Neural progenitor cell (in vitro differentiated cells): ENCODE measurements at regions not wholly inside any gene's neighbourhood (a gene's known extent, or its start where the extent isn't known, plus 50 kb on each side); places are given as distances from the start of the nearest gene placed in this dataset.

Experiments
- EZH2 ChIP-seq: fragments of 200-600 bp; sonication (generic); IDR thresholded peaks from 2 replicates; pipeline ENCODE4 v1.6.1; 2017; ENCODE audit warnings: antibody characterized with exemption, mild to moderate bottlenecking, moderate library complexity
- EZH2phosphoT487 ChIP-seq: fragments of 200-600 bp; sonication (generic); IDR thresholded peaks from 2 replicates; pipeline ENCODE4 v1.6.1; 2017; ENCODE audit warnings: antibody characterized with exemption
- TF ChIP-seq, protein P1 (sequence below): fragments of 200-600 bp; sonication (generic); IDR thresholded peaks from 2 replicates; pipeline ENCODE4 v1.5.1; 2017; ENCODE audit warnings: antibody characterized with exemption, mild to moderate bottlenecking

DNA sequence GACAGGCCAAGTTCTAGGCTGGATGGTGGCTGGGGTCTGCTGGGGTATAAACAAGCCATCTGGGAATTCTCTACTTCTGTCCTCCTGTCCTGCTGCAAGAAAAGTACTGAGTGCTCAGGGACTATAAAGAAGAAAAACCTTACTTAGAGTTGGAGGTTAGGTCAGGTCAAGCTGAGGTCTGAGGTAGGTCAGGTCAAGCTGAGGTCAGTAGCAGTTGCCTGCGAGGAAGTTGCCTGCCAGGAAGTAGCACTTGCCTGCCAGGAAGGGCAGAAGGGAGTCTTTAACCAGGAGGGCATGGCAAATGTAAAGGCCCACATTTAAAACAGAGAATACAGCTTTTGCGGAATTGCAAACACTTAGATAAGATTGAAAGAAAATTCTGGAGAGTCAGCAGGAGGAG lies 51.3 kb upstream of the PRLR start:
- TF ChIP-seq EZH2 (no peak), EZH2phosphoT487 (no peak)
- TF ChIP-seq, protein P1, sequence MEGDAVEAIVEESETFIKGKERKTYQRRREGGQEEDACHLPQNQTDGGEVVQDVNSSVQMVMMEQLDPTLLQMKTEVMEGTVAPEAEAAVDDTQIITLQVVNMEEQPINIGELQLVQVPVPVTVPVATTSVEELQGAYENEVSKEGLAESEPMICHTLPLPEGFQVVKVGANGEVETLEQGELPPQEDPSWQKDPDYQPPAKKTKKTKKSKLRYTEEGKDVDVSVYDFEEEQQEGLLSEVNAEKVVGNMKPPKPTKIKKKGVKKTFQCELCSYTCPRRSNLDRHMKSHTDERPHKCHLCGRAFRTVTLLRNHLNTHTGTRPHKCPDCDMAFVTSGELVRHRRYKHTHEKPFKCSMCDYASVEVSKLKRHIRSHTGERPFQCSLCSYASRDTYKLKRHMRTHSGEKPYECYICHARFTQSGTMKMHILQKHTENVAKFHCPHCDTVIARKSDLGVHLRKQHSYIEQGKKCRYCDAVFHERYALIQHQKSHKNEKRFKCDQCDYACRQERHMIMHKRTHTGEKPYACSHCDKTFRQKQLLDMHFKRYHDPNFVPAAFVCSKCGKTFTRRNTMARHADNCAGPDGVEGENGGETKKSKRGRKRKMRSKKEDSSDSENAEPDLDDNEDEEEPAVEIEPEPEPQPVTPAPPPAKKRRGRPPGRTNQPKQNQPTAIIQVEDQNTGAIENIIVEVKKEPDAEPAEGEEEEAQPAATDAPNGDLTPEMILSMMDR, result no peak
